HG03558 (cell line): ENCODE measurements at regions not wholly inside any gene's neighbourhood (a gene's known extent, or its start where the extent isn't known, plus 50 kb on each side); places are given as distances from the start of the nearest gene placed in this dataset.

ENCODE experiments used
- ATAC-seq: cut with Tn5 transposase; IDR thresholded peaks from one replicate; pipeline ENCODE4 v1.9.1; 2021; ENCODE audit warnings: moderate number of reproducible peaks; ENCODE audit not compliant: unreplicated experiment; ENCODE audit errors: extremely low read depth

GRCh38 chr2:67684991-67685390, 287.9 kb downstream of the ETAA1 start:
- no peak for ATAC-seq

DNA sequence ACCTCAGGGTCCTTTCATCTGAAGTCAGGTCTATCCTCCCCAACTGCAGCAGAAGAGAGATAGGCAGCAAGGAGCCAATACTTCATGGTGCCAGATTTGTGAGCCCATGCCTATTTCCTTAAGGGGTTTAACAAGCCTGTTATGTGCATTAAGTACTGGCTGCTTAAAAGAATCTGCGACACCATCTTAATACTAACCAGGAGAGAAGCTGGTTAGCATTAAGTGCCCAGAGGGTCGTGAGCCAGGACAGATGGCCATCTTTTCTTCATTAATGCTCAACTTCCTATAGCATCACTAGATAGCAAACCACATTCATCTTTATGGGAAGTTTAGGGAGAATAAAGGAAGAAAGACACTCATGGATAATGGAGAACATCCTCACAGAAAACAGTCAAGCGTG, 289.1 kb downstream of the ETAA1 start:
- ATAC-seq: no peak

GRCh38 chr2:67689186-67689585, 292.1 kb downstream of the ETAA1 start:
- ATAC-seq: no peak

GRCh38 chr2:67689651-67690050, 292.5 kb downstream of the ETAA1 start:
- ATAC-seq: no peak

GRCh38 chr2:67694445-67694844, 297.3 kb downstream of the ETAA1 start:
- ATAC-seq: no peak

- ATAC-seq: no peak
These were observed 303.9 kb downstream of the ETAA1 start for GRCh38 chr2:67701011-67701410.

DNA sequence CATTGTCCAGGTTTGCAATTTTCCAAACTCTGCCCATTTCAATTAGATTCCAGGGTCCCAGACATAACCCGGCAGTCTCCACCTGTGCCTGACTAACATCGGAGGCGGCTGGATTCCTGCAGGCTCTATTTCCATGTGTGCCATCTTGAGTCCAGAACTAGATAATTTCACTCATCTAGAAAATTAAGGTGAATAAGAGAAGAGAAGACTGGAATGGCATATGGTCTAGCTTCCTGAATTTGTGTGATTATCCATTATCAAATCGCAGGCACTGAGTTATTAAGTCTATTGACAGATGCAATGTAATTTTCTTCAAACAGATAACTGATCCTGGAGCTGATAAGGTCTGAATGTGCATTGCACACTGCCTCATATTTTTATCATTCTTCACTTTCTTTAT, 305.2 kb downstream of the ETAA1 start:
- no peak for ATAC-seq

- ATAC-seq: no peak
These were observed 305.8 kb downstream of the ETAA1 start for GRCh38 chr2:67702937-67703336.

- no peak for ATAC-seq
These were observed 308.9 kb downstream of the ETAA1 start for GRCh38 chr2:67706082-67706481.

DNA sequence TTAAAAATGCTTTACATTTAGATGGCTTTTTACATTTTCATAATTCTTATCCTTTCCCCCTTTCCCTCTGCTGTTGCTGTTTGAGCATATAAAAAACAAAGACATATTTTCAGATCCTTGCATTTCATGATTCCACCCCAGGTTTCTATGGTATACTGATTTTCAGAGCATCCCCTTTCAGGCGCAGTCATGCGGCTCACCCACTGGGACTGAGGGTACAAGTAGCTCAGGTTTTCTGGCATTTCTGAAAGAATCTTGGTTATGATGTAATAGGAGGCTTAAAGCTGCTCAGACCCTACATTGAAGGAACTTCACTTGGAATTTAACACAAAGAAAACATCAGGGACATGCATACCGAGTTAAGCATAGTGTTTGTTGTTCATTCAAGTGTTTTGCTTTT, 310.8 kb downstream of the ETAA1 start:
- ATAC-seq: no peak

GRCh38 chr2:67709835-67710234, 312.7 kb downstream of the ETAA1 start:
- ATAC-seq: no peak

DNA sequence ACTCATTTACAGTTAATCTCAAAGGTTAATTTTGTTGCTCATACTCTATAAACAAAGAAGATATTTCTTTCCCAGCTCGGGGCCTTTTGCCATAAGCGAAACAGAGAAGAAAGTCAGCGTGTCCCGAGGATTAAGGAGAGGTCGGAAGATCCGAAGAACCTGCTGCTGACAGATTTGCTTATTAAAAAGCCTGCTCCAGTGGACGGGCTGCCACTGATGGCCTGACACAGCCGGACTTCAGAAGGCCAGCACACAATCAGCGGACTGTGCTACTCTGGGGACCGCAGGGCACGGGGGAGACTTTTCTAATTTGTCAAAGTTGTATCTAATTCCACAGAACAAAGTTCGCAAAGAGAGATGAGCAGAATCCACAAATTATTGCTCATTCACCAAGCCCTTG, 315.4 kb downstream of the ETAA1 start:
- ATAC-seq: no peak

DNA sequence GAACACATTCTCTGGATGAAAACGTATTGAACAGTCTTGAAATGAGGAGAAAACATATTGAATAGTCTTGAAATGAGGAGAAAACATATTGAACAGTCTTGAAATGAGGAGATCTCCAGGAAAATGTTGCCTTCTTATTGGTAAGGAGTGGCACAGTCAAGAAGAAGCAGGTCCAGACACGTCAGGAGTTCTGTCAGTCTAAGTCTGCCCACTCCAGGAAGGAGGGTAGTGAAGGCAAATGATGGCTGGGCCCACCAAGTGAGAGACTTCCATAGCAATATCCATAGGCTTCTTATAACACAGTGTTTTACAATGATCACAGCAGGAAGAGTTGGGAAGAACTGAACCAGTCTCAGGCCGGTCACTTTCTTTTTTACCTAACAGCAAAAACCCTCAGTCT, 316.2 kb downstream of the ETAA1 start:
- ATAC-seq: no peak

- no peak for ATAC-seq
These were observed 319.8 kb downstream of the ETAA1 start for GRCh38 chr2:67716895-67717396.

DNA sequence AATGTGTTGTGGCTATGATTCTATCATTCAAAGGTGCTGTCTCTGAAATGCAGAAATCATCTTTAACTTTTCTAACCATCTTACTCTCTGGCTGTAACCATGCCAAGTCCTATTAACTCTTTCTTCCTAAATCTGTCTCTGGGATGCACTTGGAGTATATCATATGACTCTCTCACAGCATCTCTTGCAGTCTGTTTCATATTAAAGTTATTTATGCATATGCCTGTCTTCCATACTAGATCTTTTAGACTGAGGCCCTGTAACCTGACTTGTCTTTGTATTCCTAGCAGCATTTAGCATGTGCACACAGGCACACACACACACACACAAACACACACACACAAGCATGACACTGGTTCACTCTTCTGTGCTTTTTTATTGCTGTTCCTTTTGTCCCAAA, 320.6 kb downstream of the ETAA1 start:
- ATAC-seq: no peak

DNA sequence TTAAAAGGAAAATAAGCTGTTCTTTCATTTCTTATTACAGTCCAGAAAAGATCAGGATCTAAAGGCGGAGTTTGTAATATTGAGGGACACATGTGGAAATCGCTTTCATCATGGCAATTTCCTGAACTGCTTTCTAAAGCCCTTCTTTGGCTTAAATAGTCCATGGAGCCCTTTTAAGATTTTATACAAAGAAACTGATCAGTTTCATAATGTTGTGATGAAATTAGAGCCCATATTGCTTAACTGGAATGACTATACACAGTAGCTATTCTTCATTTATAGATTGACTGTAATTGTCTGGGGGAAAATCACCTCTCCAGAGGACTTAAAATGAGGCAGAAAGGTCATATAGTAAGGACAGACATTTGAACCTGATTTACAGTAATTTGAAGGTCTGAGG, 322.2 kb downstream of the ETAA1 start:
- ATAC-seq: no peak

GRCh38 chr2:67721516-67721915, 324.4 kb downstream of the ETAA1 start:
- no peak for ATAC-seq

- no peak for ATAC-seq
These were observed 327.1 kb downstream of the ETAA1 start for GRCh38 chr2:67724261-67724660.

DNA sequence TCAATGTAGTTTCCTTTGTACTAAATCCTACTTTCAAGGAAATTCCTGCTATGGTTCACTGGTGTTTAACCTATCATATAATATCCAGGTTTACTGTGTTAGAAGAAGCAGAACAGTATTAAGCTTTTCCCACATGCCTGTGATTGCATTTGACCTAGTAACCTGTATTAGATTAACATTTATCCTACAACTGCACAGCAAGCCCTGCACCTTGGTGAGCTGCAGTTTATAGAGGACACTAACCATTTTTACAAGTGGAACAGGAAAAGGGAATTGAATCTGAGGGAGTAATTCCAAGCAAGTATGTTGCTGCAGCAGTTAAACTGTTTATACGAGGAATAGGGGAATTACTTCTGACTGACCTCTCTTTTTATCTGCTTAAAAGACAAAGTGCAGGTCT, 328.6 kb downstream of the ETAA1 start:
- ATAC-seq: no peak

GRCh38 chr2:67726416-67726815, 329.3 kb downstream of the ETAA1 start:
- ATAC-seq: no peak

GRCh38 chr2:67727131-67727530, 330.0 kb downstream of the ETAA1 start:
- ATAC-seq: no peak

GRCh38 chr2:67727623-67728022, 330.5 kb downstream of the ETAA1 start:
- no peak for ATAC-seq

GRCh38 chr2:67729474-67729873, 332.3 kb downstream of the ETAA1 start:
- no peak for ATAC-seq
